HG03342 (cell line): ENCODE measurements at regions not wholly inside any gene's neighbourhood (a gene's known extent, or its start where the extent isn't known, plus 50 kb on each side); places are given as distances from the start of the nearest gene placed in this dataset.
"Not testable (repeated sequence)": the region's sequence is repeated elsewhere in the genome, so short reads cannot be mapped to it uniquely, and the experiment has no call there.

Experiments
- ATAC-seq: cut with Tn5 transposase; IDR thresholded peaks from one replicate; pipeline ENCODE4 v1.9.1; 2021; ENCODE audit warnings: mild to moderate bottlenecking, moderate library complexity; ENCODE audit not compliant: unreplicated experiment

- no peak for ATAC-seq
Observed at GRCh38 chr4:184907216-184907615, 81.4 kb upstream of the ACSL1 start.

- no peak for ATAC-seq
Observed at GRCh38 chr4:184907810-184908209, 82.0 kb upstream of the ACSL1 start.

DNA sequence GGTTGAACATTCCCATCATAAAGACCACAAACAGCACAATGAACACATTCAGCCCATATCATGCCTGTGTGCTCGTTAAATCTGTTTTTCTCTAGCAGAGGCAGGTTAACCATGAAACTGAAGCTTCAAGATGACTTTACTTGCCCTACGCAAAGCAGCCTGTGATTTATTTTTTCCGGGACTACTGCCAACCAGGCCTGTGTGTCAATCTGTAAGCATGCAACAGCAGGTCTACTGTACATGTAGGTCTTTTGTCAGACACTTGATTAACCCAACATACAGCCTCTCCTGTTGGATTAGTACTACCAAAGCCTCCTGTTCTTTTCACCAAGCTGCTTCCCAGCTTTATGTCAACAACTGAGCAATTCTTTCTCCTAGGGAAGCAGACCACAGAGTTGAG, 85.5 kb upstream of the ACSL1 start:
- no peak for ATAC-seq

GRCh38 chr4:184913356-184914143, 87.8 kb upstream of the ACSL1 start:
- no peak for ATAC-seq

DNA sequence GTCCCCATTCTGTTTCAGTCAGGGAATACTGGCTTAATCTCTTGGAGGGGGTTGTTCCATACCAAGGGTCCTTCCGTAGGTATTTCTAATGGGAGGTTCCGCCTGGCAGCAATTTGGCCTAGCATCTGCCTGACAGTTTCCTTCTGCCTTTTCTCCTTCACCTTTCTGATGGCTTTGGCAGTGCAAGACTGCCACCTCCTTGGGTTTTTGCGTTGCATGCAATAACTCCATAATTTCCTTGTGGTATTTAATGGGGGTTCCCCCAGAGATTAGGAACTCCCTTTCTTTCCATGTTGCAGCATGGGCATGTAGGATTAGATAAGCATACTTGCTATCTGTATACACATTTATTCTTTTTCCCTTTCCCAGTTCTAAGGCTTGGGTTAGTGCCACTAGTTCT, 93.0 kb upstream of the ACSL1 start:
- ATAC-seq = not testable (repeated sequence)

DNA sequence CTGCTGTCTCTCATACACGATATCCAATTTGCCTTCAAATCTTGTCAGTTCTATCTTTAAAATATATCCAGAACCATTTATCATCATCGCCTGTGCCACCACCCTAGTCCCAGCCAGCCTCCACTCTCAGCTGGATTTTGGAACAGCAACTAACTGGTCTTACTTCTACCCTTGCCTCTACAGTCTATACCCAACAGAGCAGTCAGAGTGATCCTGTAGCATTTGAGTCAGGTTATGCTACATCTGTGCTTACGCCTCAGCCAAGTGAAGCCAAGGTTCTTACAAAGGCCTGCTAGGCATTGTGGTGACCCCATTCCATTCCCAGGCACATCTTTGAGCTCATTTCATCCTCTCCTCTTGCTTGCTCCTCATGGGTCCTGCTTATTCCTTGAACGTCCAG, 95.7 kb upstream of the ACSL1 start:
- ATAC-seq = no peak

- ATAC-seq = no peak
Observed at GRCh38 chr4:184922301-184922700, 96.0 kb upstream of the HELT start.

GRCh38 chr4:184924516-184924915, 93.8 kb upstream of the HELT start:
- ATAC-seq = no peak

DNA sequence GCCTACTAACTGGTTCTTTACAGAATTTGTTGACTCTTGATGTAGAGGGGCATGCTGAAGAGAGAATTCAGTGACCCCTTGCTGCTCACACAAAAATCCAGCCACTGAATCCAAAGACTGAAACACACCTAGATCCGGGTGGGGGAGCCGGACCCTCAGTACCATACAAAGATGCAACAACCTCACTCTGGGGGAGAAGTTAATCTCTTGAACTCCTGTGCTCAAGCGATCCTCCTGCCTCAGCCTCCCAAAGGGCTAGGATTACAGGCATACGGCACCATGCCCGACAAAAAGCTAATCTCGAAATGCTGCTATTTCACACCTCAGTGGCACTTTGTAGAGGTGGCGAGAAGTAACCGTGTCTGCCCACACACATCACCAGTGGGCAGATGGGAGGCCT, 88.8 kb upstream of the HELT start:
- no peak for ATAC-seq

GRCh38 chr4:184930026-184930425, 88.3 kb upstream of the HELT start:
- no peak for ATAC-seq

DNA sequence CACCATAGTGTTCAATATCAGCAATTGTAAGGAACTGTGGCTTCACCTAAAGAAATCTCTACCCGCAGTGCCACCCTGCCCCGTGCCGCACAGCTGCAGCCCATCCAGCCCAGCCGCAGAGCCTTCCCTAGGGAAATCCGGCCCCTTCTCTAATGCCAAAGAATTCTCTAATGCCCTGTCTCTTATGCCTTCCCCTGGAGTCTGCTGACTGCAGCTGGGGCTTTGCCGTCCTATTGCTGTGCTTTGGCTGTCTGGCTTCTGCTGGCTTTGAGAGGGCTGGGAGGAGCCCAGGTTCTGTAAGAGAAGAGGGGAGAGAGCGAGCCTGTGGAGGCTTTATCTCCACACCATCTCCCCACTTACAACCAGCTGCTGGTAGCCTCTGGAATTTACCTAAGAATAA, 85.9 kb upstream of the HELT start:
- ATAC-seq = no peak

- ATAC-seq = no peak
Observed at GRCh38 chr4:184933311-184933710, 85.0 kb upstream of the HELT start.

- no peak for ATAC-seq
Observed at GRCh38 chr4:184934184-184934583, 84.1 kb upstream of the HELT start.

DNA sequence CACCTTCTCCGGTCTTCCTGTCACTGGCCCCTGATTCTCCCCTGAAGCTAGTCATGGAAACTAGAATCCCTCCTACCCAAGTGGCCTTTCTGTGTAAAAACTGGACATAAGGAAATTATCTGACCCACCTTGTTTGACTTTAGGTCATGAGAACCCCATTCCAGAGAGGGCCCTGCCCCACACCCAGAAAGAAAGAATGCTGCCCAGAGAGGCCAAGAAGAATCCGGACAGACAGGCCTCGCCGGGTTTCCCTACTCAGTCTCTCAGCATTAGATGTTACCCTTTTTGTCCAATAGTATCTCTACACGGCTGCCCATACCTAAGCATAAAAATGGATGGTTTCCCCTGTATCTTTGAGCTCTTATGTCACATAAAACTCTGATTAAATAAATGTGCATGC, 83.3 kb upstream of the HELT start:
- ATAC-seq = no peak

DNA sequence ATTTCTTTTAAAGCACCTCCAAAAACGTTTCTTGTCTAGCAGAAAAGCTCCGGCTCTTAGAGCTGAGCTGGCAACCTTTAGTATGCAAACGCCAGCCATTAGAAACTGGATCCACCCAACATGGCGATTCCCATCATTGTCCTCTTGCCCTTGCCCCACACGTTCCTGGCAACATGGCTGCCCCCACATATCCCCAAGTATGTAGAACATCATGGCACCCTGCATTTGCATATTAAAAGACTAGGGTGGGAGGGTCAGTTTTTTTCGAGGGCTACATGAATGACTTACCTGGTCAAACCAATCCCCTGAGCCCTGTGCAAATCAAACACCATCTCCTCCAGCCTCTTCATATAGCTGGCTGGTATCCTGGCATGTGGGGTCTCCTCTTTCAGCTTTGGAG, 82.2 kb upstream of the HELT start:
- ATAC-seq = no peak

DNA sequence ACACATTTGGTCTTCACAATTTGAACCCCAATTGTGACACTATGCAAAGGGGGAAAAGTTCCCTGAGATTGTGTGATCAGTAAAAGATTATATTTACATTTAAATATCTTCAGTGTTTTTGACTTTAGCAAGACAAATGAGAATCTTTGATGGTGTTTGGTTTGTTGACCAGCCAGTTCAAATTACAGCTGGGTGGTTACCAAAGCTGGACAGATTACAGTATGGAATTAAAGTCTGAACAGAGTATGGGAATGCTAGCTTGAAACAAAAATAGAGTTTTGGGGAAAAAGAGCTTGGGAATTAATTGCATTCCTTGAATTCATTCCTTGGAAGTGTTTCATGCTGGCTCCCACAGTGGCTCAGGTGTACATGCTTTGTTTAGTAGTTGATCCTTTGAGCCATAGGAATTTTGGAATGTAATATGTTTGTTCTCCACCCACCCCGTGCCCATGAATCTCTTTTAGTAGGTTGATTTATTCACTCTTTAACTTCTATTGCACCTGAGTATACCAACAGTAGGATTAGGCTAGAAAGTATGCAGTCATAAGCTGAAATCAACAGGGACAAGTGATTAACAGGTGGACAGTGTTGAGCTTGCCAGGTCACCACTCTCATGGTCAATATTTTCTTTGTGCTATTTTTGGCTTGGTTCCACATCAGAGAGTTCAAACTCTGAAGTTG, 81.1 kb upstream of the HELT start:
- ATAC-seq = no peak

GRCh38 chr4:184937745-184938144, 80.5 kb upstream of the HELT start:
- no peak for ATAC-seq

GRCh38 chr4:184938871-184939270, 79.4 kb upstream of the HELT start:
- ATAC-seq = no peak

DNA sequence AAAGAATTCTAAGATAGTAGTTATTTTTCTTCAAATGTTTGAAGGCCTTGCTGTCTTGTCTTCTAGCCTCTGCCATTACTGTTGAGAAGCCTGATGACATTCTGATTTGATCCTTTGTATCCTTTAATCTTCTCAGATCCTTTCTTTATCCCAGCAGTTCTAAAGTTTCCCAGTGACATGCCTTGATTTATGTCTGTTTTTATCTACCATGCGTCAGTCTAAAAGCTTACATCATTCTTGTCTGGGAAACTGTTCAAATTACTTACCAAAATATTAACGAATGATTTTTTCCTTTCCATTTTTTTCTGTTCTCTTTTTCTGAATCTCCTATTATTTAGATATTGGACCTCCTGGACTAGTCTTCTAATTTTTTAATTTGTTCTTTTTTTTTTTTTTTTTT, 78.3 kb upstream of the HELT start:
- no peak for ATAC-seq

DNA sequence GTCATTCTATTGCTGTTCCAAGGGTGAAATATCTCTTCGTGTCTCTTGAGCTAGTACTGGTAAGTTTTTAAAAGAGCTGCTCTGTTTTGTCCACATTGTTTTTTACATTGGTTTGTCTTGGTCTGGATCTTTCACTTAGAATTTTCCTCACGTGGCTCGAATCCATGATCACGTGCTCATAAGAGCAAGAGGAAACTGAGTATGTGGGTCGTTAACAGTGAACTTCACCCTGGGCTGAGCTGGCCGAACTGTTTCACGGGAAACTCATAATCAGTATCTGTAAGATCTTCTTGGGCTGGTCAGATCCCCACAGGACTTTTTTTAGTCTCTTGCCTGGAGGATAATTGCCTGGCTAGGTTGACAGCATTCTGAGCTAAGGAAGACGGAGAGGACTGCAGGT, 77.8 kb upstream of the HELT start:
- no peak for ATAC-seq

DNA sequence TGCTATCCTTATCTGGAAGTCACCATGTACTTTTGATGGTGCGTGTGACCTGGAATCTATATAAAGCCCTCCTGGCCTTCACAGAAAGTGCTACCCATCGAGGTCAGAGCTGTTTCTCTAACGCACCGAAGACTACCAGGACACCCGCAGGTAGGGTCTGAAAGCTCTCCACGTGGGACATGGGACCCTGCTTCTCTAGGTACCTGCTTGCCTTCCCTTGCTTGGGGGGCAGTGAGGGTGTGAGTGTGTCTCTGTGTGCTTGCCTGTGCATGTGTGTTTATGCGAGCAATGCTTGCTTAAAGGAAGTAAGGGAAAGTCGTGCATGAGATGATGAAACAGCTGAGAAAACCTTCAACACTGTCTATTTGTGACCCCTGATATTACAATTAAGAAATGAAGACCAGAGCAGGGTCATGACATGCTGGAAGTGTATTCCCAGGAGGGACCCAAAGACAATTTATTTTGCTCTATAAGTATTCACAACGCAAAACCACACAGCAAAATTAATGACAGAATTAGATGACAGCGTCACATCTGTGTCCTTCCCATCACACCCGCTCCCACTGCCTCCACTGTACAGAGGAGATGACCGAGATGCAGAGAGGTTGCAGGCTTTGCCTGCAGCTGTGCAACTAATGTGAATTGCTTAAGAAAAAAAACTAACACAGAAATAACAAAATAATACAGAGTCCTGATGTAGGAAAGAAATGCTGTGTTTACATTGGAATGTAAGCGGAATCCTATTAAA, 76.4 kb upstream of the HELT start:
- no peak for ATAC-seq
